ENCODE measurements at regions not wholly inside any gene's neighbourhood (a gene's known extent, or its start where the extent isn't known, plus 50 kb on each side); places are given as distances from the start of the nearest gene placed in this dataset.
"Not testable (repeated sequence)": the region's sequence is repeated elsewhere in the genome, so short reads cannot be mapped to it uniquely, and the experiment has no call there.

DNA sequence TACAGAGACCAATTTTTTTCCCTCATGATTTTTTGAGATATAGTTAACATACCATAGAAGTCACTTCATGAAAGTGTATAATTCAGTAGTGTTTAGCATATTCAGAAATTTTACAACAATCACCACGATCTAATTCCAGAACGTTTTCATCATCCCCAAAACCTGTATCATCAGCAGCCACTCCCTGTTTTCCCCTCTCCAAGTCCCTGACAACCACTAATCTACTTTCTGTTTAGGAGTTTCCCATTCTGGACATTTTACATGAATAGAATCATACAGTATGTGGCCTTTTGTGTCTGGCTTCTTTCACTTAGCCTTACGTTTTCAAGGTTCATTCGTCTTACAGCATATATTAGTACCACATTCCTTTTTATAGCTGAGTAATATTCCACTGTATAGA lies 204.2 kb upstream of the PLD5 start:
- DNase-seq = no peak

- DNase-seq = no peak
Observed at GRCh38 chr1:242723044-242723716, 198.7 kb upstream of the PLD5 start.

DNA sequence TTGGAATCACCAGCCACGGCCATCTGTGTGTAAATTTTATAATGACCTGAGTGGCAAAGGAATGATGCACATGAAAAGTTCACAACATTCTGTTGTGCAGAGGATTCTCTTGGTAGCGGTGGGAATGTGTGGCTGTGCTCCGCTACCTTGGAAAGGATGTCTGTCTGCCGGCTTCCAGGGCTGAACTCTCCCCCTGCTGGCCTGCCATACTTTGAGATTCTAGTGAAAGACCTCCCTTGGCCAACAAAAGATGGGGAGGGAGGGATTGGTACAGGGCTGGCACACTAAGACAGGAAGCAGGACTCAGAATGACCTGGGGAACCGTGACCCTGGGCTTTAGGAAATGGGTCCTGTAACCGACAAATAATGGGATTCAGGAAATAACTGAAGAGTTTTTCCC lies 194.5 kb upstream of the PLD5 start:
- DNase-seq = no peak

- no peak for DNase-seq
Observed at GRCh38 chr1:242712248-242712647, 187.8 kb upstream of the PLD5 start.

DNA sequence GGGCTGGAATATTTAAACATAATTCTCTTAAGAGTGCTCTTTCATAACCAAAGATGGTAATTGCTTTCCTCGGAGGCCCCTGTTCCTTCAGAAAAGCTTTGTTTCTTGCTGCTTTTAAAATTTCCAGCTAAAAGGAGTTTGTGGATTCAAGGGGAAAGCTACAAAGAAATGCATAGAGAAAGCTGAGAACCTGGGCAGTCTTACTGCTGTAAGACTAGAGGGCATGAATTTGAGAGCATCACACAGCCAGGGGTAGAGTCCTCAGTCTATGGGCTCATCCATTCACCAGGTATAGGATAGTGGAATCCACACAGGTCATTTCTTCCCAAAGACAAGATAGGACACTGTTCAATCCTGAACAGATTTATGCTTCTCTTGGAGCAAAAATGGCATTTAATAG lies 186.3 kb upstream of the PLD5 start:
- DNase-seq = no peak

GRCh38 chr1:242710286-242710685 lies 185.8 kb upstream of the PLD5 start:
- no peak for DNase-seq

- no peak for DNase-seq
Observed at GRCh38 chr1:242703467-242703866, 179.0 kb upstream of the PLD5 start.

DNA sequence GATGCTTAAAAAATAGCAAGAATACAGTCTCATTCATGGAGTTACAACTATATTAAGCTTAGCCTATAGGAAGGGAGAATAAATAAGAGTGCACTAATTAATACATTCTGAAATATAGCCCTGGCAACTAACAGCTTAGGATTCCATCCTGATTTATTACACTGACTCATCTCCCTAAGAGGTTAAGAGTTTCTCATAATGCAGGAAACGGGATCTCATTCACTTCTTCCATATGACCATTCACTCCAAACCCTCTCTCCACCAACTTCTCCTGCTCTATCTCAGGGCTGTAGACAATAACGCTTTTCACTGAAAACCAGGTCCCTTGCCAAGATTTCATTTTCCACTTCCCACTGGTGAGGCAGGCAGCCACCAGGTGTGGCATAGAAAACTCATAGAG lies 168.5 kb upstream of the PLD5 start:
- no peak for DNase-seq

- no peak for DNase-seq
Observed at GRCh38 chr1:242691610-242691945, 167.1 kb upstream of the PLD5 start.

DNA sequence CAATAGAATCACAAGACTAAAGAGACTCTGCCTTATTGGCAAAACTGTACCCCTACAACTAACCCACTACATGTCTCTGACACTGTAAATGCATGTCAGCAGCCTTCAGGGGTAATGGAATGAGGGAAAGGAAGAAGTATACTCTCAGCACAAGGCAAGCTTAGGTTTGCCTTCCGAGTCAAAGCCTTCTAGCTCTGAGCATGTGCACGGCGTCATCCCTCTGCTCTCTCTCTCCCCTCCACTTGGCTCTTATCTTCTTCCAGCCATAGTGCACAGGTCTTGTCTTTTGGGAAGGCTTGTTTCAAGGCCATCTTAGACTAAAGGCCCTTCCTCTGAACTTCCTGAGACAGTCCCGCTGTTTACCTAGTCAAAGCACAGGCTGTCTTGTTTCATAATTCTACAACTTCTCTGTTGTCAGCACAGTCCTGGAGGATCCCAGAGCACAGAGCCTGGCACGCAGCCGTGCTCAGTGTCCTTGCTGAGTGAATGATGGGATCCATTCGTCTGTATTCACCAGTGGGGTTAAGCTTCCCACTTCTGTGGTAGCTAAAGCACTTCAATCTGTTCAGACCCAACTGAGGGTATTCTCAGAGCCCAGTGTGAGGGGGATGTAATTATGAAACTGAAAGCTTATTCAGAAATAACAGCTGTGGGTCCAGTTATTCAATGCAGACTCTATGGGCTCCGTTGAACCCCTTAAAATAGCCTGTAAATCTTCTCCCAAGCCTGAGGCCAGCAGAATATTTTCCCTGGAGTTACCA lies 166.5 kb upstream of the PLD5 start:
- no peak for DNase-seq

DNA sequence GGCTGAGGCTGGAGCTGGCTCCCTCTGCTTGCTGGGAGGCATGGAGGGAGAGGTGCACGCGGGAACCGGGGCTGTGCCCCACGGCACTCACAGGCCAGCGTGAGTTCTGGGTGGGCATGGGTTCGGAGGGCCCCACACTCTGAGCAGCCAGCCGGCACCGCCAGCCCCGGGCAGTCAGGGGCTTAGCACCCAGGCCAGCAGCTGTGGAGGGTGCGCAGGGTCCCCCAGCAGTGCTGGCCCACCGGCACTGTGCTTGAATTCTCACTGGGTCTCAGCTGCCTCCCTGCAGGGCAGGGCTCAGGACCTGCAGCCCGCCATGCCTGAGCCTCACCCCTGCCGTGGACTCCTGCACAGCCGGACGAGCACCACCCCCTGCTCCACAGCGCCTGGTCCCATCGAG lies 164.9 kb upstream of the PLD5 start:
- DNase-seq = no peak

DNA sequence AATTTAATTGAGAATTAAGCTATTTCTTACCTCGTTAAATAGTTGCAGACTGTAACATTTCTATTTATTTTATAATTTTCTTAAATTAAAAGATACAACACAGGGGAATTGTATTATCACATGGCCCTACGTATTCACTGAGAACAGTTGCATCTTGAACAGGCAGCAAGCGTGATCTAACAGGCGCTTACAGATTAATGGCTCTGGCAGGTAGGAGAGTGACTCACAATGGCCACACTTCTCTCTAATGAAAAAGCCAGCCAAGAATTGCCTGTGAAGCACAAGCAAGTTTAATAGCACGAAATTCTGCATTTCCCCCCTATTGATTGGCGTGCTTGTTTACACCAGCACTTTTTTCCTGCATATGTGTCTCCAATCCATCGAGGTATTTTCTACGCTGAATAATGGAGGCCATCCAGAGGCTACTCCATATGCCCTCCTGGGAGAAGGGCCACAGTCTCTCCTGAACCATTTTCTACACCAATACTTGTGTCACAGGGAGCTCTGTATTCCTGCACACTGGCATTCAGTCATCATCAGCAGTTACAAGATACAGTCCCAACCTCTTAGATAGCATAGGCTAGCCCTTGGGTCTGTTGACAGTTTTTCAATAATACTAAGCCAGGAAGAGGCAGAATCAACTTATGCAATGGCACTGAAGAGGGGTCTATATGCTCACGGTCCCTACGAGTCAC lies 150.6 kb upstream of the PLD5 start:
- no peak for DNase-seq

DNA sequence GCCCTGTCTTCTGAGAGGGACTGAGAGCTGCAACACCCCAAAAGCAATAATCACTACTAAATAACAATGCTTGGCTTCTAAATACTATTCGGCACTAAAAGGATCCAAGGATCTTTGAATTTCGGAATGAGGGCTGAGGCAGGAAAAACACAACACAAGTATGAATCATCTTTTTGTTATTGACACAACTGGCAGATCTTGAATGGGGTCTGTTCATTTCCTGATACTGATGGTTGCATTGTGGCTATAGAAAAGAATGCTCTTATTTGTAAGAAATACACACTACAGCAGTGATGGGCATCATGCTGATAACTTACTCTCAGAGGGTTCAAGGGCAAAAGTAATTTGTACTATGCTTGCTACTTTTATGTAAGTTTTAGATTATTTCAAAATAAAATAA lies 149.2 kb upstream of the PLD5 start:
- no peak for DNase-seq

GRCh38 chr1:242673165-242673564 lies 148.7 kb upstream of the PLD5 start:
- DNase-seq = not testable (repeated sequence)

GRCh38 chr1:242670019-242670418 lies 145.5 kb upstream of the PLD5 start:
- DNase-seq = no peak

DNA sequence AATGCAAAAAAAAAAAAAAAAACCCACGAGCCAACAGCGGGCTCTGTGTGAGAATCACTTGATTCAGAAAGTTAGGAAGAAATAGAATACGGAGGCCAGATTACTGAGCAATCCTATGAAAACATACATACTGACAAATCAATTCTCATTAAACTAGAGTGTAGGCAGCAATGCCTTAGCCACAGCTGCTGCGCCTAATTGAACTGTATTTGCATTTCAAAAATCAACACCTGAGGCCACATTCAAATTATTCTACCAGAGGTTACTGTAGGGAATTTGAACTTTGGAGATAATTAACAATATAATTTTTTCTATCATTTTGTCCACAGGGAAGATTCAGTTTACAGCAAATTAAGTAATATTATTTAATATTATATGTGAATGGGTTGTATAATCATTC lies 138.4 kb upstream of the PLD5 start:
- no peak for DNase-seq

DNA sequence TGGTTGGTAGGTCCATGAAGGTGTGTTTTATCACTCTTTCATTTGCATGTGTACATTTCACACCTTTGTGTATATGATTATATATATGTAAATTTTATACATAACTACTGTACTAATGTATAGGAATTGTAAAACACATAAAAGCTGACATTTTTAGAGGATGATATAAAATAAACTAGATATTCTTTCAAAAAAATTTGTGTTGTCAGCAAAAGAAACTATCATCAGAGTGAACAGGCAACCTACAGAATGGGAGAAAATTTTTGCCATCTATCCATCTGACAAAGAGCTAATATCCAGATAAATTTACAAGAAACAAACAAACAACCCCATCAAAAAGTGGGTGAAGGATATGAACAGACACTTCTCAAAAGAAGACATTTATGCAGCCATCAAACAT lies 129.3 kb upstream of the PLD5 start:
- not testable (repeated sequence) for DNase-seq

DNA sequence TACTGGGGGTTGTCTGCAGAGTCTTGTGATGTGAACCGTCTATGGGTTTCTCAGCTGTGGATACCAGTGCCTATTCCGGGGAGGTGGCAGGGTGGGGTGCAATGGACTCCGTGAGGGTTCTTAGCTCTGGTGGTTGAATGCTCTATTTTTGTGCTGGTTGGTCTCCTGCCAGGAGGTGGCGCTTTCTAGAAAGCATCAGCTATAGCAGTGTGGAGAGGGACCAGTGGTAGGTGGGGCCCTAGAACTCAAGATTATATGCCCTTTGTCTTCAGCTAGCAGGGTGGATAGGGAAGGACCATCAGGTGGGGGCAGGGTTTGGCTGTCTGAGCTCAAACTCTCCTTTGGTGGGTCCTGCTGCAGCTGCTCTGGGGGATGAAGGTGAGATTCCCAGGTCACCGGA lies 127.3 kb upstream of the PLD5 start:
- peak in 1 of 2 experiments; percentile 38 for DNase-seq

DNA sequence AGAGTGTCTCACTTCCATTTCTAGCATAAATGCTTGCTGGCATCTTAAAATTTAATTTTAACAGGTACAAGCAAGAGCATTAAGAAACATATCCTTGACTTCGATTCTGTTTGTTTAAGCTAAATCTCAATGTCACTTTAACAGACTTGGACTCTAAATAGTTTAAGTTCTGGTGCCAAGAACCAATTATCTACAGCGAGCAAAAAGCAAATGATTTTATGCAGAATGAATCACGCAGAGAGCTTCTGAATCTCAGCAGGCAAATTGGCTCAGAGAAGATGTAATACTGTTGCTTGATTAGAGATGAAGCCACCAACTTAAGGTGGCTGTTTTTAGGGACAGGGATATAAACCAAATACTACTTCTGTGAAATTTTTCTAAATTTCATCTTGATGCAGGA lies 117.0 kb upstream of the PLD5 start:
- no peak for DNase-seq

DNA sequence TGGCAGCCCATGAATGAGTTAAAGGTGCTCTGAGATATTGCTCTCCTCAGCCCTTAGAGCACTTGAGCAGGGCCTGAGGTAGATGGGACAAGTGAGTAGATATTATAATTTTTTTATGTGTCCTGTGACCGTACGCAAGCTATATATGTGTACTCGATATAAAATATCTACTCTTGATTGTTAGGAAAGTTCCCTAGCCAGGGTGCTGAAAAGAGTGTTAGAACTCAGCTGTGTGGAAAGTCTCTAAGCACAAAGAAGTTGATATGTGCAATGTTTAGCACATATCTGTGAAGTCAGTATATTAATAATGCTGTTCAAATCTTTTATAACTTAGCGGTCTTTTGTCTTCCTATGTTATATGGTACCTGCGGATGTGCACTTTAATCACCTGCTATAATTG lies 114.6 kb upstream of the PLD5 start:
- DNase-seq = no peak

DNA sequence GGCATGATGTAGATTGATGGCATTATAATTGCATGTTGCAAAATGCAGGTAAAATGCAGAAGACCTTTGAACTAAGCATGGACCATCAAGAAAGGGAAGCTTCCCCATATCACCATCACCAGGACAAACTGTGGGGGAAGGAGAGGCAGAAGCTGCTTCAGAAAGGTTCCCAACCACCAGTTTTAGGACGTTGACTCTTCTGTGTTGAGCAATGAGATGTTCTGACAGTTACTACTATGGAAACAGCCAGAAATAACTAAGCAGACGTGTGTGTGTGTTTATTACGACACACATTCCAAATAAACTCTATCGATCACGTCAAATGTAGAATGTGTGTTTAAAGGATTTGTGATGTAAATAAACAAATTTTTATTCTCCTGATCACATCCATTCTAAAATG lies 110.2 kb upstream of the PLD5 start:
- DNase-seq = no peak

DNA sequence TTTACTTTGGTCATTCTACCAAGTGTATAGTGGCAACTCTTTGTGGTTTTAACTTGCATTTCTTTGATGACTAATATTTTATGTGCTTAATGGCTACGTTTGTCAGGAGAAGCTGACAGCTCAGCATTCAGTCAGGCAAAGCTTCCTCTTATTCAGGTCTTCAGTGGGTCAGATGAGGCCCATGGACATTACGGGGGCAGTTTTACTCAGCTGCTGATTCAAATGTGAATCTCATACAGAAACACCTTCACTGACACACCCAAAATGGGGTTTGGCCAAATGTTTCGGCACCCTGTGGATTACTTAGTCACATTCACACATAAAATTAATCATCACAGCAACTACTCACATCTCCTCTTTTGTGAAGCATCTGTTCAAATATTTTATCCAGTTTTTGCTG lies 104.9 kb upstream of the PLD5 start:
- no peak for DNase-seq

DNA sequence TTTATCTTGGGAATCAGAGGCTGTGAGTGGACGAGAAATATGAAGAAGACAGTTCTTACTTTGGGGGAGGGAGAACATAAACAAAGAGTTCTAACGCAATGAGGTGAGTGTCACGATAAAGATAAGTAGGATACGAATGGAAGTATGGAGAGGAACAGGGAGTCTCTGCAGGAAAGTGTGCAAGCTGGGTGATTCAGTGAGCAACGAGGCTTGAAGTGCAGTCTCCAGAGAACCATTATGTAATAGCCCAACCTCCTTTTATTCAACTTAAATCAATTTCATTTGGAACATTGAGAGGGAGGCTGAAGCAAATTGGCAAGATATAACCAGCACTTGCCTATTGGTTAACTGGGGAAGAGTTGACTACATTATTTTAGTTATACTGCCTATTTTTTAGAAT lies 99.3 kb upstream of the PLD5 start:
- no peak for DNase-seq

GRCh38 chr1:242623119-242623518 lies 98.6 kb upstream of the PLD5 start:
- no peak for DNase-seq

Measured in NCI-H1930 (cell line).